Jurkat, Clone E6-1 (cell line): ENCODE measurements at regions not wholly inside any gene's neighbourhood (a gene's known extent, or its start where the extent isn't known, plus 50 kb on each side); places are given as distances from the start of the nearest gene placed in this dataset.

Experiments
- DNase-seq: peaks from one replicate; pipeline ENCODE4 v3.0.0-alpha.2; 2011; ENCODE audit warnings: low read depth, low spot score
- H3K4me3 ChIP-seq: 2 replicates; pipeline ENCODE4 v1.5.1; 2011; ENCODE audit warnings: mild to moderate bottlenecking, low read length, control low read depth, moderate library complexity

DNA sequence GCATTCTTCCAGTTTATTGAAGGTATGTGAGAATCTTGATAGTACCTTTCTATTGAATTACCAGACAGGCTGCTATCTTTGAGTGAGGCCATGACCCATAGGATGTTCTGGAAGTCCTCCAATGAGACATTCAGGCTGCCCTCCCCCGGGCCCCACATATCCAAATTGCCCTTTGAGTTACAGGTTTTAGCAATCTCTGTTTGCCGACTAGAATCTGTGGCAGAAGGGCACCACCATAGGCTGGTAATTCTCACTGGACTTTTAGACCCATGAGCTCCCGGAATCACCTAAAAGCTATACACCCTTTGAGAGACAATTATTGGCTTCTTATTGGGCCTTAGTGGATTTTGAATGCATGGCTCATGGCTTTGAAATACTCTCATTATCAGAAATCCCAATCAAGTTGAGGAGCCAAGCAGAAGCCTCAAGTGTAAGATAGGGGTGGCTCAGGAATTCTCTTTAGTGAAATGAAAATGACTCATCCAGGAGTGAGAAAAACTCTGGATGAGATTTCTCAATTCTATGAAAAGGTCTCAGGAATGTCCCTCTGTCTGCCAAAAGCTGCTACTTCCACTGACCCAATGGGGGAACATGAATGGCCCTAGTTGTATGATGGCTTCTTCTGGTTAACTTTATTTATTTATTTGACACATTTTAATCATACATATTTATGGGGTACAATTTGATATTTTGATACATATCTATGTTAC is 172.1 kb upstream of the CSNK1A1L start:
- no peak for DNase-seq
- H3K4me3 ChIP-seq = no peak overlapping the region

DNA sequence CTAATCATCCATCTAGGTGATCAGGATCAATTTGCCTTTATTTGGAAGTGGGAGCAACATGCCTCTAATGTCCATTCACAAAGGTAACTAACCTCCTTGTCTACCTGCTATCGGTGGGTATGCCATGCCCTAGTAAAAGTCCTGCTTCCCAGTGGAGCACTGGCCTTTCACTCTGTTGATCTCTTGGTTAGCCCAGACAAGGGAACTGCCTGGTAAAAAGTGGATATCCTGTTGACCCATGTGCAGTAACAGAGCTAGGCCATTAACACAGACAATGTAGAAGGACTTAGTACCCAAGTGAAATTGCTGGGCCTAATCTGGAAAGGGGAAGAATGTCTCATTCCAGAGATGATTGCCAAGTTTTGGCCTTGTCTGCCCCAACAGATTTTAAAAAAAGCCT is 171.5 kb upstream of the CSNK1A1L start:
- H3K4me3 ChIP-seq = no peak overlapping the region
- no peak for DNase-seq

DNA sequence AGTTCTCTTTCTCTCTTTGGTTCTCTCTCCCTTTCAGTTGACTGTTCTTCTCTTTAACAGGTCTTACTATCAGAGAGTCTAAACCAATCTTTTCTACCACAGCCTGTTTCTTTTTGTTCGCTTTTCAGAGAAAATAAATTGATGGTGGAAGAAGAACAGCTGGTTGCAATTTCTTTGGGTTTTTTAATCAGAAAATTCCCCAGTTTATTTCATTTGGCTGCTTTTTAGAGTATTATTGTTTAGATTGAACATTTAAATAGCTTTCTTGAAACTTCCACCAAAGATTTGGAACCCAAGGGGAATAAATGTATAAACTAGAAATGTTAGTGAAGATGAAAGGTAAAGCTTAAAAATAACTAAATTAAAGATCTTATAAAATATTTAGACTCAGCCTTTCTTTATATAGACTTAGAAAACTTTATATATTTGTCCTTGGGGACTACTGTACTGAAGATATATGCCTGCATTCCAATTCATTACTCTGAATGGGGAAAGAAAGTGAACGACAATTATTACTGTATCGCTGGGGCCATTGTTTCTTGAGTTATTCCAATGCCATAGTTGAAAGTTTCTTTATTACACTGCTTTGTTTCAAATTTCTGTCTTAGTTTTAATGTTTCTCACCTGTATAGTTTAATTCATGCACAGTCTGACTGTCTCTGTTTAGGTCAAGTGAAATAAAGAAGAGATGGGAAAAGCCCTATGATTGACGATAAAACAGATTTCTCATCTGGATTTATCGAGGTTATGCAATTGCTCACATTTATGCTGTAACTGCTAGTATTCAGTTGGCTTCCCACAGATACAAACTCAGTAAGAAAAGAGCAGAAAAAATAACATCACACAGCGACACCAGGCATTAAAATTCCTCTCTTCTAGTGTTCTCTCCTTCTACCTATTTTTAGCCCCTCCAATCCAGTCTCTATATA is 169.4 kb upstream of the CSNK1A1L start:
- H3K4me3 ChIP-seq = no peak overlapping the region
- no peak for DNase-seq

DNA sequence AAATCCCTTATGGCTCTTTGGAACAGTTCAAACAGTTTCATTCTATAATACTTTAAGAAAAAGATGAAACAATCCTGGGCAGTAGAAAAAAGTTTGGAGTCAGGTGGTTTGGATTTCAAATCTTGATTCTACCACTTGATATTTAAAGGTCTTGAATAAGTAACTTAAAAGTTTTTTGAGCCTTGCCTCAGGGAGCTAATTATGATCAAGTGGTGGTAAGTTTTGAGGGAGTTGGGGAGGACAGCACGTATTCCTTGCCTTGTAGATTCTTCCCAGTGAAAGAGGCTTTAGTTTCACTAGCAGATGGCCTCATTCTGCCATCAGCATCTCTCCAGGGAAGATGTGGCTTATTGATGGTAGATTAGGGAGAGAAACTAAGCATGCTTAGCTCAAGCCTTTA is 168.4 kb upstream of the CSNK1A1L start:
- no peak for DNase-seq
- no peak overlapping the region for H3K4me3 ChIP-seq

DNA sequence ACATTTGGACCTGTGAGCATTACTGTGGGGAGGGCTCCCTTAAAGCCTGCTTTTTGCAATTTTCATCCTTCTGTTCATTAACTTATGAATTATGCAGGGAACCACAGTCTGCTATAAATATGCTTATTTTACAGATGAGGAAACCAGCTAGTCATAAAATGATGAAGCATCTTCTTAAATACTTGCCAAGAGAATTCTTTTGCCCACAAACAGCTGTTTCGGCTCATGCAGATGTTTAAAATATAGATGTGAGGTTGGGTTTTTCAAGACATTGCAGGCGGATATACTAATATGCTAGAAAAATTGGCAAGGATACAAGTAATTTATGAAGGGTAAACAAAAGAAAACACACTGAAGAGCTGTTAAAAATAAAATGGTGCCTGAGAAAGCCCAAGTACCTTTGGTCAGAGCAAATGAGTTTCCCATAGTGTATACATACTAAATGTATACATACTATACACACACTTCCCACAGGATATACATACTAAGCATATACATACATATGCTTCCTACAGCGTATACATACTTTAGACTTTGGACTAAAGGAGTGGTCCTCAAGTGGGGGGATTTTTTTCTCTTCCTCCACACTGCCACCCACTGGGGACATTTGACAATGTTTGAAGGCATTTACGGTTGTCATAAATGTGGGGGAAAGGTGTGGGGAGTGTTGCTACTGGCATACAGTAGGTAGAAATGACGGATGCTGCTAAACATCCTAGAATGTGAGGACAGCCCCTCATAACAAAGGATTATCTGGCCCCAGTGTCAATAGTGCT is 164.9 kb upstream of the CSNK1A1L start:
- no peak for DNase-seq
- H3K4me3 ChIP-seq = no peak overlapping the region

DNA sequence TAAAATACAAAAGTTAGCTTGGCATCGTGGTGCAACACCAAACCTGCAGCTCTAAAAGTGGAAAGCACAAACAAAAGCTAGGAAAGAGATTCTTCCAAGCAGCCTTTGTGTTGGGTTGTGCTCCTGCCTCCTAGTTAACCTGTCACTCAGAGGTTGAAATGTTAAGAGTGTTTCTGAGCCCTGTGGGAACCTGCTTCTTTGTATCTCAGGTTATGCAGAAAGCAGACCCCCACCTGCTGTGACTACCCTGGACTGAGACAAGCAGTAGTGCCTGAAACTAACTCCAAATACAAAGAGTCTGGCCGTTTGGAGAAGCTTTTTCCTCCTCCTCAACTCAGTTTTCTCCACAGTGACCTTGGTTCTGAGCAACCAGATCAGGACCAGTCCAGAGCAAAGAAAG is 158.4 kb upstream of the CSNK1A1L start:
- no peak for DNase-seq
- H3K4me3 ChIP-seq = no peak overlapping the region

DNA sequence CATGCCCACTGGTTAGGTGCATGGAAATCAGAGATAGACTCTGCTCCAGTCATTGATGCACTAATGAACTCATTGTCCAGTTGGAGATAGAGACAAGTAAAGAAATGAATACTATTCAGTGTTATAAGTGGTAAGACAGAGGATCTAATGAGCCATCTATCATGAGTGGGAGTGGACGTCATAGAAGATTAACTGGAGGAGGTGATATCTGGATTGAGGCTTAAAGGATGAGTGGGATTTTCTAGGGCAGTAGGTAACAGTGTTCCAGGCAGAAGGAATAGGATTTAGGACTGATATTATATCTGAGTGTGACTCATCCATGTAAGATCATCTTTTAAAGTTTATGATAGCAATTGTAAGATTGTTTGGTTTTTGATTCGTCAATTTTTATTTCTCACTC is 152.2 kb upstream of the CSNK1A1L start:
- DNase-seq = no peak
- H3K4me3 ChIP-seq = no peak overlapping the region

DNA sequence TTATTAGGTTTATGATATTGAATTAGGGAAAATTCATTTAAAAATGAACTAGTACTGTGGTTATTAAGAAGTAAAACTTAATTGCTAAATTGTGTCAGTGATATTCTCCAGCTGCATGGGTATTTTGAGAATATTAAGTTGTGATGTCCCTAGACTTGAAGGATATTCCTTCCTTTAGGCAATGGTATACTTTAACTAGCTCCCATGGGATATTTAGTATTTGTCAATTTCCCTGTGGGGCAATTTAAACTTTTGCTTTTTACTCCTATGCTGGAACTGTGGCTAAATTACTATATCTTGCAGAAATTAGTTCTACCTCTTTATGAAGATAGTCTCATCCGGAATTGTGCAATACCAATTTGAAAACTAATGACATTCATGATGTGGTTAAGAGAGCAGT is 151.6 kb upstream of the CSNK1A1L start:
- DNase-seq = no peak
- no peak overlapping the region for H3K4me3 ChIP-seq

DNA sequence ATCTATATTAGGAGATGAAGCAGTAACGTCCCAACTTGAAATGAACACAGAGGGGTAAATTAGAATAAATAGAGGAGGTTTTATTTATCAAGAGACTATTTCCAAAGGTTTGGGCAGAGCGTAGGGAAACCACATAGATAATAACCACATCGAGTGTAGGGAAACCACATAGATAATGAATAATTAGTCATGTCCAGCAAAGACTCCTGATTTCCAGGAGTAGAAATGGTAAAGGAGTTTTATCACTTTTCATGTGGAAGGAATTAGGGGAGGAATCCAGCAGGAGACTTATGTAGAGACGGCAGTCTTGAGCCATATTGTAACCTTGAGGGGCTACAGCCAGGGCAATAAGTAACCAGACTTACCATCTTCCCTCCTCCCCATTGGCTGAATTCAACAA is 136.3 kb upstream of the CSNK1A1L start:
- H3K4me3 ChIP-seq = no peak overlapping the region
- no peak for DNase-seq

DNA sequence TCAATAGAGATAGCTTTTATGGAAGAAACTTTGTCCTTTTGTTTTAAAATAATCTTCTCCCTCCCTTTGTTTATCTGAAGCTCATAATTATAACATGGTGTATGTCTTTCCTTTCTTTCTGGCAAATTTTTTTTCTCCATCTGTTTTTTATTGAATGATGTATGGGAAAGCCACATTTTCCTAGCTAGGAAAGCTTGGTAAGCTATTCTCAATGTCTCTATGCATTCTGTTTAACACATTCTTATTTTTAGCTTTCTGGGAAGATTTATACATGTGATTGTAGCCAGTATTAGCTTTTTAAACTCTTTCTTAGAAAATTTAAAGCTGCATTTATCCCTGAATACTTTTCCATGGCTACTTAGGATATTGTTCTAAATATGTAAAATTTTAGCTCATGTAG is 124.9 kb upstream of the CSNK1A1L start:
- H3K4me3 ChIP-seq = no peak overlapping the region
- no peak for DNase-seq

DNA sequence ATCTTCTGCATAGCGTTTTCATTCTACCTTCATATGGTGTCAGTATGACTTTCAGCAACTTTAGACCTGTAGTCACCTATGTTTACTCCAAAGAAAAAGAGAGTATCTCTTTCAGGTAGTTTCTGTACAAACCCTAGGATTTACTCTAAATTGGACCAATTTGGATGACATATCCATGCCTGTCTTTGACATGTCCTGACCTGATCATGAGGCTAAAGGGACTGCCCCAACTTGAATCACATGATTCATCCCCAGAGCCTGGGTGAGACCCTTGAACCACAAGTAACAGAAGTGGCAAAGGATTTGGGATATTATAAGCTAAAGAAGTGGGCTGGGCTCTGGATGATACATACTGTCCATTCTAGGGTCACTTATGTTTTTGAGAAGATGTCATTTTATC is 124.5 kb upstream of the CSNK1A1L start:
- H3K4me3 ChIP-seq = no peak overlapping the region
- DNase-seq = no peak

DNA sequence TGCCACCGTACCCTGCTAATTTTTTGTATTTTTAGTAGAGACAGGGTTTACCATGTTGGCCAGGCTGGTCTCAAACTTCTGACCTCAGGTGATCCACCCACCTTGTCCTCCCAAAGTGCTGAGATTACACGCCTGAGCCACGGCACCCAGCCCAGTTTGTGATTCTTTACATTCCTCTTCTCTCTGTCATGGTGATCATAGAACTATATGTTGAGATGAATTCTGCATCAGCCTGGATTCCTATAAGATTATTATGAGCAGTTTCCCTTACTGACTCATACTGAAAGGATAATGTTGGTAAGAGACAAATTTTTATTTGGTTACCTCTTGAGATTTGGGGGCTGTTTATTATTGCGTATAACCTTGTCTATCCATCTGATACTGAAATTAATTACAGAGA is 121.5 kb upstream of the CSNK1A1L start:
- no peak for DNase-seq
- H3K4me3 ChIP-seq = no peak overlapping the region

DNA sequence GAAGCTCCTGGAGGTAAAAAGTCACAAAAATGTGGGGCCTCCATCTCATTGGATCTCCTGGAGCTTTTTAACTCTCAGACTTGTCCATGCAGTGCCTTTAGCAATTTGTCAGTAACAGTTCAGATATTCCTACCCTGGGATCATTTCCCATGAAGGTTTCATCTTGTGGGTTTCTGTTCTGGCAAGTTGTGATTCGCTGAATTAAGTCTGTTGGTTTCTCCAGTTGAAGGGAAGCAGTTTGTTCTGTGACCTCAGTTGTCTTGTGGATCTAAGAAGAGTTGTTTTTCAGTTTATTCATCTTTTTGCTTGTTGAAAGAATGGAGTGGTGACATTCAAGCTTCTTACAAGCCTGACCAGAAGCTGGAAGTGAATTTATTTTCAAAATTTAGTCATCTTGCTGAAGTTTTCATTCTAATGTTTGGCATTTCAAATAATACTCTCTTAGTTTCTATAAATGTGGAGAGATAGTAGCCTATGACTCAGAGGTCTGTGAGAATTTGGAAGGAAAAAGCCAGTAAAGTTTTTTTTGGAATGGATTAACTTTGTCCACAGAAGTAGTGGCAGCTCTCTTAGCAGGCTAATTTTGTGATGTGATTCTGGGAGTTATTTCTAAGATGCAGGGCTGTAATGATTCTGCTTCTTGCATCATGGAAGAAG is 120.1 kb upstream of the CSNK1A1L start:
- no peak for DNase-seq
- no peak overlapping the region for H3K4me3 ChIP-seq

DNA sequence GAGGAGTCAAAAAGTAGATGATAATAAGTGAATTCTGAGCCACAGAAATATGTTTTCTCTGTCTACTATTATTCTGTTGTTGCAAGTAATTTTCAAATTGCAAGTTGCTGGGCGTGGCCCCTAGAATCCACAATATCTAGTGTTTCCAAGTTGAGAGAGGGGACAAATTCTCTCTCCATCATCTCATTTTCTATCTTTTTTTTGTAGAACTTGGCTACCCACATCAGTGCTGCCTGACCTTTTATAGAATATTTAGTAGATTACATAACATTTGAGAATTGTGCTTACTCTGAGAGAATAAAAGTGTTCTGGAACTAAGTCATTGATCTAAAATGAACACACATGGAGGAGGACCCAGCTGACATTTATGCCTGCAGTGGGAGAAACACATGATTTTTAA is 110.9 kb upstream of the CSNK1A1L start:
- DNase-seq = no peak

DNA sequence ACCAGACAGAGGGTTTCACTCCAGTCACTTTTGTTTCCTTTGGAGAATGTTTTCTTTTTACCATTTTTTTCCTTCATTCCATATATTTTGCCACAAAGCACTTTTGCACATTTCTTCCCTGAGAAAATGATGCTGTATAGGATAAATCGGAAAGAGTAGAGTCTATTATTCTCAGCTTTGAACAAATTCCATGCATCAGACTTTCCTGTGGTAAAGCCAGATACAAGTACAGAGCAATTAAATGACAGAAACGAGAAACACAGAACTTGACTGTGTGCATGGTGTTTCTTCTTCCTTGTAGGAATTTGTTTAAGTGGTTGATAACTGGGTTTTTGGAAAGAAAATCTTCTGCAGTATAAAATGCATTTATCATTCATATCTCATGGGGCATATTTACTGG is 107.4 kb upstream of the CSNK1A1L start:
- no peak overlapping the region for H3K4me3 ChIP-seq
- DNase-seq = no peak

More for the DNA sequence above, 110.9 kb upstream of the CSNK1A1L start:
- H3K4me3 ChIP-seq = no peak overlapping the region

DNA sequence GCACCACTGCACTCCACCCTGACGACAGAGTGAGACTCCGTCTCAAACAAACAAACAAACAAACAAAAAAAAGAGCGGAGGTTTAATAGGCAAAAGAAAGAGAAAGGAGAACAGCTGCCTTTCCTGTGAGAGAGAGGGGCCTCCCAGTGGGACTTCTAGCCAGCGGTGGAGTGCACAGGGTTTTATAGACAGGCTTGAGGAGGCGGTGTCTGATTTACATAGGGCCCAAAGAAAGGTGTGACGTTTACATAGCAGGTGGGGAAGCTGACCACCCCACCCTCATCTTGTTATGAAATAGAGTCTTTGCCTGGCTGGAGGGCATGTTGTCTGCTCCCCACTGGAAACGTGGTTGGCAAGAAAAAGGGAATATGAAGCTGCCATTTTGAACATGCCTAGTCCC is 106.0 kb upstream of the CSNK1A1L start:
- DNase-seq = no peak
- no peak overlapping the region for H3K4me3 ChIP-seq

DNA sequence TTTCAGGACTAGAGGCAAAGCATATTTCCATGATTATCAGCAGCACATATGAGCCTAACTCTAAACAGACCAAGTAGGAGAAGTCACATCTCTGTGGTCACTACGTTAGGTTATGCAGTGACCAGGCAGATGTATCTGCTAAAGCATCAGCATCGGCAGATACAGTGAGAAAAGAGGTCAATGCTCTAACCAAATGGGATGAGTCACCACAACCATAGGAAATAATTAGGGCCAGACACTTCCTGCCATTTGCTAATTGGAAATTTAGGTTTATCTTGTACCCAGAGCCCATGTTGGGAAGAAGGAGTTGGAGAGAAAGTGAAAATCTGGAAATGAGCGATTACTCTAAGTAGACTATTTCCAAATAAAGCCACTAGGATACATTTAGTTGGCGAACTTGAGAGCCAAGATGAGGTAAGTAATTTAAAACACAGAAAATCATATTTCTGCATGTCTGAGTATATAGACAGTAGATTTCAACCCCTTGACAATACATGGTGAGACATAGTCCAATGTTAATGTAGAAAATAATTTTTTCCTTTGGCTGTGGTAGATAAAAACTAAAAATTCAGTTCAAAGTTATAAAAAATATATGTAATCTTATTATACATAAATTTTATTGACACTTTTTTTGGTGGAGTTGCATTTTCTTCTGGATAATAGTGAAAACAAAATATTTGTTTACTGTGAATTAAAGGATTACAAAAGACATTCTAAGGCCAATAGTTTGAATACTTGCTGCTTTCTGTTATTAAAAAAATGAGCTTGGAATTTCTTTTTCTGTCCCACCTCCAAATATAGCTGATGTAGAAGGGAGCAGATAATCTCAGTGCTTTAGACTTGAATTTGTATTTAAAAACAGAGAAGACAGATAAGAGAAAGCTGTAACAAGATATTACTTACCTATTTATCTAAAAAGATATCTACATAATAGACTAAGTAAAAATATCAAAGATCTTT is 104.4 kb upstream of the CSNK1A1L start:
- DNase-seq = no peak
- H3K4me3 ChIP-seq = no peak overlapping the region

DNA sequence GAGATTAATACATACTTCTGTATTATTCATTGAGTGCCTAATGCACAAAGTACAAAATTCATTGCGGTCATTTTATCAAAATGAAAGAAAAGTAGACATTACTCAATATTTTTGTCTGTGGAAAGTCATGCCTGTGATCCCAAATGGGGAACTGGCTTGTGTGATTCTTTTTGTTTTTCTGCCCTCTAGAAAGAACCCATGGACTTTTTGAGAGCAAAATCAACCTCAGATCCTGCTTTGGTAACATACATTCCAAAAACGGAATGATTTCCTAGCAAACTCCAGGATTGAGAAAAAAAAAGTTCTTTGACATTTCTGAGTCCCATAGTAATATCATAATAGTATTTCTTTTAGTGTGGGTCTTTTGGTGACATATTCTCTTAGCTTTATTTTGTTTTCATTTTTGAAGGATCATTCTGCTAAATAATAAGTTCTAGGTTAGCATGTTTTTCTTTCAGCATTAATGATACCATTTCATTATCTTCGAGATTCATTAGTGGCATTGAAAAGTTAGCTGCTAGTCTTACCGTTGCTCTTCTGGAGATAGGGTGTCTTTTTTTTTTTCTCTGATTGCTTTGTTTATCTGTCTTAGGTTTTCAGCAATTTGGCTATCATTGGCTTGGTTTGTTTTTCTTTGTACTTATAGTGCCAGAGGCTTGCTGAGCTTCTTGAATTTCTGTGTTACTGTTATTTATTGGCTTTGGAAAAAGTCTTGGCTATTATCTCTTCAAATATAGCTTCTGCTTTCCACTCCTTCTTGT is 102.4 kb upstream of the CSNK1A1L start:
- H3K4me3 ChIP-seq = no peak overlapping the region
- DNase-seq = no peak
